HT1080 (cell line): ENCODE measurements at regions not wholly inside any gene's neighbourhood (a gene's known extent, or its start where the extent isn't known, plus 50 kb on each side); places are given as distances from the start of the nearest gene placed in this dataset.

Source experiments
- DNase-seq: peaks from one replicate; pipeline ENCODE4 v3.0.0-alpha.2; 2015; ENCODE audit warnings: low read depth

DNA sequence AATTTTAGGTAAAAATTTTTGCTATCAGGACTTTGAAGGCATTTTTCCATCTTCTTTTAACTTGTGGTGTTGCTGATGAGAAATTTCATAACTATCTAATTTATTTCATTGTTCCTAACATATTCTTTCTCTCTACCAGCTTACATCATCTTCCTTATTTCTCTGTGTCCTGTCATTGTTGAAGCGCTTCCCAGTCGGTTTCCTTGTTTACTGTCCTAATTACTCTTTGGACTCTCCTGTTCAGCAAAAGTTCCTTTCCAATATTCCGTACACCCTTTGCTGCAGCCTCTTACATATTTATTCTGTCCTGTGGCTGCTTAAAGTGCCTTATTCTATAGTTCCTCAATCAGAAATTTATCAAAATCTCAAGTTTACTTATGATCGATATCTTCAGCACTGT lies 609.0 kb upstream of the FZD8 start:
- DNase-seq, result no peak

DNA sequence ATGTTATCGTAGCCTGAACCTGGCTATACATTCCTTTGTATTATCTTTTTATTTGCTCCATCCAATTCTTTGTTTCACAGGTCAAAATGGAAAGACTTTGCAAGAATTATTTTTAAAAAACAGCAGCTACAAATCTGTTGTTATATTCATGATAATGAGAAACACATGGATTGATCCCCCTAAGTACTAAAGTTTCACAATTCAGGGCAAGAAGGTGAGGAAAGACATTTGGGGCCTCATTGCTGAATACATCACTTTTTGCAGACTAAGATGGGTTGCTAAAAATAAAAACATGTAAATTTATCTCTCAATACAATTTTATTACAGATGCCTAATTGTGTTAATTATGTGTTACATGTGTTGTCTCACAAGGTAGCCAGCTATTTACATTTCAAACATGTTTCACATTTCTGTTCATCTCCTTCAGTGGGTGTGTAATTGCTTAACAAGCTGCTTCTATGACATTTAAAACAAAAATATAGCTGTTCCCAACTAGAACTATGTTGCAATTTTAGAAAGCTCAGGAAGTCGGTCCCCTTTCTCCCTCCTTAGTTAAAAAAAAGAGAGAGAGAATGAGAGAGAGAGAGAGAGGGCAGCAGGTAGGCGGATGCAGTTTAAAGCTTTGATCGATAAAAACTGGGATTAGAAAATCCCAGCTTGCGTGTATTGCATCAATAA lies 606.3 kb upstream of the FZD8 start:
- no peak for DNase-seq

DNA sequence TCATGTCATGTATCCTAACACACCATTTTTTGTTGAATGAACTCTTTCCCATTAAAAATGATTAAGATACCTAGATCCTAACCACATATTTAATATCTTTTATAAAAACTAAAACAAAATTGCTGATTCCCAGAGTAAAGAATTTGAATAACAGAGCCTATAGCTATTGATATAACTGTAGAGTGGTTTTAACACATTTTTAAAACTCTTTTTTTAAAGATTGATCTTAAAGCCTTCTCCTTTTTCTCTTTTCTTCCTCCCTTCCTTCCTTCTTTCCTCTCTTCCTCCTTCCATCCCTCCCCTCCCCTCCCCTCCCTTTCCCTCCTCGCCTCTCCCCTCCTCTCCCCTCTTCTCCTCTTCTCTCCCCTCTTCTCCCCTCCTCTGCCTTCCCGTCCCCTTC lies 605.4 kb upstream of the FZD8 start:
- DNase-seq, result no peak

DNA sequence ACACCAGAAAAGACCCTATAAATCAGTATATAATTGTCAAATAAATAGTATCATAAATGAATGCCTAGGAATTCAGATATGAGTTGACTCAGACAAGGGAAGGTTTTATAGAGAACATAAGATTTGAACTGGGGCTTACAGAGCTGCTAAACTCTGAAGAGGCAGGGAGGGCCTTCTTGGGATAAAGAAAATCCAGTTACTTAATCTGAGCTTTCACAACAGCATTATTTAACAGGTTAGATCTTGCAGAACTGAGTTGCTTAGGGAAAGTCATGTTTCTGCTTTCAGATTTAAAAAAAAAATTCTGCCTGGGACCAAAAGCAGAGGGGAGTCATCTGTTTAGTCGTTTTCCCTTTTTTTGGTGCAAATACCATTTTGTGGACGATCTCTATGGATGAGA lies 594.8 kb upstream of the FZD8 start:
- DNase-seq, result no peak

DNA sequence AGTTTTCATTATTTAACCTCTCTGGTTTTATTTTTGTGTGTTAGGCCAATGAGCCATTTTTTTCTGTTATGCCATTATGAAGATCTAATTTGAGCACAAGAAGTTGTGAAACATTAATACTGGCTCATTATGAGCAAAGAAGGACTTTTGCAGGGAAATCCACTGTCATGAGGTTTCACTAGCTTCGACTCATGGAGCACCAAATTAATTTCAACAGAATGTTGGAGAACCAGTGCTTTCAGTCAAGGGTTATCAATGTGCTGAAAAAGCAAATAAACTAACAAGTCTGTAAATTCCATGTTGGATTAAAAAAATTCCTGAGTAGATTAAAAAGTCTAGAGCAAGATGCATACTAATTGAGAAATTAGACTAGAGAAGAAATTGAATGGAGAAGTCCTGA lies 594.2 kb upstream of the FZD8 start:
- no peak for DNase-seq

DNA sequence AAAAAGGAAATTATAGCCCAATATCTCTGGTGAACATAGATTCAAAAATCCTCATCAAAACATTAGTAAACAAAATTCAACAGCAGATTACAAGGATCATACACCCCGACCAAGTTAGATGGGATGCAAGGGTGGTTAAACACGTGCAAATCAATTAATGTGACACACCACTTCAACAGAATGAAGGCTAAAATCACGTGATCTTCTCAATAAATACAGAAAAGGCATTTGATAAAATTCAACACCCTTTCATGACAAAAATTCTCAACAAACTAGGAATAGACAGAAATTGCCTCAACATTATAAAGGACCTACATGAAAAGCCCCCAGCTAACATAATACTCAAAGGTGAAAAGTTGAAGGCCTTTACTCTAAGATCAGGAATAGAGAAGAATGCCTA lies 590.8 kb upstream of the FZD8 start:
- DNase-seq, result no peak

DNA sequence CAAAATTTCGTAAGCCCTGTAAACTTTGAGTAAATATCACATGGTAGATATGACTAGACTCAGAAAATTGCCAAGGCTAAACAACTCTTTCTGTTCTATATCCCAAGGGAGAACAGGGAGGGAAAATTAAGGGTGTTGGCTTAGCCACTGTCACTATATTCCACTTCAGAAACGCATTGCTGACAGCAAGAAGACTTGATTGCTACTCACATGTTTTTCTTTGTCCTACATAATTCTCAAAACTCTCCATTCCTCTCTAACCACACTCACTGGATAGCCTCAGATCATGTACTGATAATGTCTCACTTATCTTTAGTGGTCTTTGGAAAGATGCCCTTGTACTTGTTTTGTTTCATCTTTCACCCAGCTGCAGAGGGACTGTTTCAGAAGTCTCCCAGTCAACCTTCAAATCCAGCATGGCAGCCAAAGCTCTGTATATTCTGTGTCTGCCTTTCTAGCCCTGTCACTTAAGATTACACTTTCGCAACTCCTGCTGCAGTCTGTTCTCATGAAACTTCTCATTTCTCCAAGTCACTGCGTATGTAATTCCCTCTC lies 582.4 kb upstream of the FZD8 start:
- DNase-seq, result no peak

DNA sequence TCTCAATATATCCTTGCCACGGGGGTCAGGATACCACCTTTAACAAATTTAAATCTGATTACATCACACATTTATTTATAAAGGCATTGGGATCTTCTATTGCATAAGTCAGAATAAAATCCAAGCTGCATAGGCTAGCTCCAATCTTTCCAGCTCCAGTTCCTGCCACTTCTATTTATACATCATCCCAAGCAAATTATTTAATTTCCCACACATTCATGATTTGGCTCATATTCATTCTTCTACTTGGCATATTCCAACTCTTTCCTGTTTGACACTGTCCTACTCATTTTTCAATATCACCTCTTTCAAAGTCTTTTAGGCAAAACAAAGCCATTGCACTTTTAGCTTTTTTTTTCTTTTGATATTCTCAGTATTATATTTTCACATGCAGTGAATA lies 579.0 kb upstream of the FZD8 start:
- DNase-seq, result no peak

DNA sequence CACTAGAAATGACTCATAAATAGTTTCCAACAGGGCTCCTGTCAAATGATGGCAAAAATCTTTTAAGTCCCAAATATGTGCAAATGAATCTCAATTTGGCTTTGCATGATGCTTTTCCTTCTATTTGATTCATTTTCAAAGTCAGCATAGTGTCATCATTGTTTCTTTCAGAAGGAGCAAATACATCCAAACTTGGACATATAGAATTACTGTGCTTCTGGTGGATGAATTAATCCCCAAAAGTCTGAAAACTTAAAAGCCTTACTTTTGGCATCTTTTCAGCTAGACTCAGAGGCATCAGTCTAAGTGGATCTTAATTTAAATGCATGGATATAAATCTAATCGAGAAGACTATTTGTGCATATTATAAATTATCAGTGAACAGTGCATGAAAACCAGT lies 578.1 kb upstream of the FZD8 start:
- DNase-seq, result no peak

DNA sequence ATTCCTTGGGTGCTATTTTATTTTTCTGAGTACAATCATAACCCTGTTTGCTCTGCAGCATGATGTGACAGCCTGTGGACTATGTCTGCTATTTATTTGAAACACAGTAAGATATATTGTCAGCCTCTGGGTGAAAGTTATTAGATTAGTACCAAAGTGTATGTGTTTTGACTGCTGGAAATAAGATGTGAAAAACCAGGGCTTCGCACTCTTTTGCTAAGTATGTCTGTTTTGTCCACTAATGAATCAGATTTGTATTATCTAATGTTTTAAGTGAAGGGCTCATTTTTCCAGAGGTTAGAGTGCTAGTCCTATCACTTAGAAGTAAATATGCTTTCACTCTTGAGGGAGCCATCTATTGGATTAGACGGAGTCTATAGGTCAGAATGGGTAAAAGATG lies 569.8 kb upstream of the FZD8 start:
- no peak for DNase-seq

DNA sequence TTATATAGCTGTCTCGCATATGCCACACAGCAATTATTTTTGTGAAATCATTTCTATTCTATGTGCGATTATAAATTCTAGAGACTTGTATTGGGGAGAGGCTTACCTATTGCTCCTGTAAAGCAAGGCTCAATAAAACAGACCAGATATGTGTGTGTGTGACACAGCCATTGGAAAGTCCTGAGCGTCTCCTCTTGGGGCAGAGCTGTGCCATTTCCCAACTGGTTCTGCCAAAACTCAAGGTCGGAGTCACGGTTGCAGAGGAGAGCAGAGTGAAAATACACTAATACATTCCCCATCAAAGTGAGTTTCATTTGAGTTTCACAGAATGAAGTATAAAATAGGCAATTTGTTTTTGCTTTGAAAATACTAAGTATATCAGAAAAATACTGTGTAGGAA lies 567.4 kb upstream of the FZD8 start:
- DNase-seq, result no peak

DNA sequence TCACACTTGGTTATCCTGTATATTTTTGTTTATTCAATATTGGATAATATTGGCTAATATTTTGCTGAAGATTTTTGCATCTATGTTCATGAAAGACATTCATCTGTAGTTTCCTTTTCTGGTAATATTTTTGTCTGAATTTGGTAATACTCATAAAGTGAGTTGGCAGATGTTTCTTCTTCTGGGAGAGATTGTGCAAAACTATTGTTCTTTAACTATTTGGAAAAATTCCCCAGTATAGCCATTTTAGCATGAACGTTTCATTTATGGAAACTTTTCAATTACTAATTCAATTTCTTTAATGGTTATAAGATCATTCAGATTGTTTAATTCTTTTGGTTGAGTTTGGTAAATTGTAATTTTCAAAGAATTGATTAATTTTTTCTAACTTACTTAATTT lies 560.8 kb upstream of the FZD8 start:
- no peak for DNase-seq

DNA sequence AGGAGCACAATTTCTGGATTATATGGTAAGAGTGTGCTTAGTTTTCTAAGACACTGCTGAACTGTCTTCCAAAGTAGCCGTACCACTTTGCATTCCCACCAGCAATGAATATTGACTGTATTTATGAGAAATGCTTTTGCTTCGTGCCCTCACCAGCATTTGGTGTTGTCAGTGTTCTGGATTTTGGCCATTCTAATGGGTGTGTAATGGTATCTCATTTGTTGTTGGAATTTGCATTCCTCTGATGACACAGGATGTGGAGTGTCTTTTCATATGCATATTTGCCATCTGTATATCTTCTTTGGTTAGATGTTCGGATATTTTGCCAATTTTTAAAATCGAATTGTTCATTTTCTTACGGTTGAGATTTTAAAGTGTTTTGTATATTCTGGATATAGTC lies 558.5 kb upstream of the FZD8 start:
- DNase-seq, result no peak

DNA sequence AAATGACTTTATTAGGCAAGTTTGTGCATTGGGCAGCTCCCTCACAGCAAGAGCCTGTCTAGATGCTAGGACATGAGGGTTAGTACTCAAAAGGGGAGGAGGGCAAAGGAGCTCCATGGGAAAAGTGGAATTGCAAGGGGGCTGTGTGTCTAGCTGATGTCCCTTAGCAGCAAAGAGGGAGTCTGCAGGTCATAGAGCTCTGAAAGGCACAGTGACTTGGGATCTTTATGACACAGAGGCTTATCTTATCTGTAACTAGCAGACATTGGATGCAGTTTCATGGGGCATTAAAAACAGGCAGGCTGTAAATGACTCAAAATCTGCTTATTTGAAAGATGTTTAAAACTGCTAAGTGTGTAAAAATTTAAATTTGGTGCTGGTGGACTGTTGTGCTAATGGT lies 556.2 kb upstream of the FZD8 start:
- no peak for DNase-seq

DNA sequence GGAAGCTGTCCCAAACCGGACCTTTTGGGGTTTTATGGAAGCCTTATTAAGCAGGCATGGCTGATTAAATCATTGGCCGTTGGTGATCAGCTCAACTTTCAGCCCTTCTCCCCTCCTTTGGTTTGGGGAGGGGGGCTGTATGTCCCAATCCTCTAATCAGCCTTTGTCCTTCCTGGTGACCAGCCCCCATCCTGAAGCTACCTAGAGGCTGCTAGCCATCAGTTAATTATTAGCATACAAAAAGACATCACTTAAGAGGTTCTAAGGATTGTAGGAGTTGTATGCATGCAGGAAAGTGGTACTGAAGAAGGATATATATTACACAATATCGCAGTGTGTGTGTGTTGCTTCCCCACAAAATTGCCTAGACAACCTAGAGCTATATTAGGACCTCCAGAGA lies 553.3 kb upstream of the FZD8 start:
- no peak for DNase-seq

DNA sequence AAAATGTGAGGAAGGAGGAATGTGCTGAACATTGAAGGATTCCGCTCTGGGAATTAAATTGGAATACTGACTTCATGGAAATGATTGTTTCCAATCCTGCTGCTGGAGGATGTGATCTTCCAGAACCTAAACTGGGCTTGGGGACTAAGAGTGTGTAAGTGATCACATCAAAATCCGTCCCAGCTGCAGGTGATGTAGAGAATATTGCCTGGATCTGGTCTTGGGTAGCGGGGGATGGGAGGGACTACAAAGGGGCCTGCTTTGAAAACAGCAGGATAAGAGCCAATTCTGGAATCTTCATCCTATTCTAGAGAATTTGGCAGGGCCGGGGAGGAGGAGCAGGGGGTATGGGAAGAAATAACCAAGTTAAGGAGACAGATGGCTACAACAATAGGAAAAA lies 552.2 kb upstream of the FZD8 start:
- DNase-seq, result no peak

DNA sequence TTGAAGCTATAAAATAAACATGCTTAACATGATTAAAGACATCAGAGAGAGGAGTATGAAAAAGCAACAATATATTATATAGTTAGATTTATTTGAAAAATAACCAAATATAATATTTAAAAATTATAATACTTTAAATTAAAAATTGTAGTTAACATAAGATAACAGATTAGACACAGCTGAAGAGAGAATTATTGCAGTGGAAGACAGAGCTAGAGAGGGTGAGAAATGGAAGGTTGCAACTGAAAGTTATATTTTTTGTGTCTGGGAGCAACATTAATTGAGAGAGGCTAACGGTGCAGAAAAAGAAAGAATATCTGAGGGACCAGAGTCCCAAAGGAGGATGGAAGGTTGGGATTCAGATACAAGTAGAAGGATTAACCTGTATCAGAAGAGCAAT lies 548.9 kb upstream of the FZD8 start:
- DNase-seq, result no peak

DNA sequence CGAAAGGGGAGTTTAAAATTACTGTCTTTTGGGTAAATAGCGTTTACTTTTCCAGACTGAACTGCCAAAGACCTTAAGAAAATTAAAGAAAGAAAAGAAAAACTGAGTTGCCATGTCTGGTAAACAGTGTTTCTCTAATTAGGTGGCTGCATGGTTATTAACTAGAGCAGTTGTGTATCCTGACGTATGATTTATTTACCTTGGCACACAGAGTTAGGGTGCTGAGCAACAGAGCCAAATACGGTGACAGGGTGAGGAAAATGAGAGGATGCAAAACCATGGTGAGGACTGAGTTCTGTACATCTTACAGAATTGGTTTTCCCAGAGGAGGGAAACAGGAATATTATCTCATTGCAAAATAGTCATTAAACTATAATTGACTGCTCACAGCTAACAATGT lies 546.4 kb upstream of the FZD8 start:
- no peak for DNase-seq

DNA sequence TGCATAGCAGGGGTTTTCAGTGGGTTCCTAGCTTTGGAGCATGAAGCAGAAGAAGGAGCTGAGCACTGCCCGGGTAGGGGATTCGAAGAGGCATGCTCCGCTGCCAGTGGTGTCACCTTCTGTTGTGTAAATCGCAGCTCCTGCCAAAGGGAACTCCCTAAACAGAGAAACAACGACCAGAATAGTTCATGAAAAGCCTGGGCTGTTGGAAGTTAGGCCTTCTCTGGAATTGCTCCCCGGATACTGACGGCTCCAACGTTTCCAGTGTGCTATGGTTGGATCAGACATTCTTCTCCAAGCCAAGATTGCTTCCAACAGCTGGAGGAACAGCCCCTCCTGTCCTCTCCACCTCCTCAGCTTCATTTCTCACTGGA lies 546.0 kb upstream of the FZD8 start:
- no peak for DNase-seq

DNA sequence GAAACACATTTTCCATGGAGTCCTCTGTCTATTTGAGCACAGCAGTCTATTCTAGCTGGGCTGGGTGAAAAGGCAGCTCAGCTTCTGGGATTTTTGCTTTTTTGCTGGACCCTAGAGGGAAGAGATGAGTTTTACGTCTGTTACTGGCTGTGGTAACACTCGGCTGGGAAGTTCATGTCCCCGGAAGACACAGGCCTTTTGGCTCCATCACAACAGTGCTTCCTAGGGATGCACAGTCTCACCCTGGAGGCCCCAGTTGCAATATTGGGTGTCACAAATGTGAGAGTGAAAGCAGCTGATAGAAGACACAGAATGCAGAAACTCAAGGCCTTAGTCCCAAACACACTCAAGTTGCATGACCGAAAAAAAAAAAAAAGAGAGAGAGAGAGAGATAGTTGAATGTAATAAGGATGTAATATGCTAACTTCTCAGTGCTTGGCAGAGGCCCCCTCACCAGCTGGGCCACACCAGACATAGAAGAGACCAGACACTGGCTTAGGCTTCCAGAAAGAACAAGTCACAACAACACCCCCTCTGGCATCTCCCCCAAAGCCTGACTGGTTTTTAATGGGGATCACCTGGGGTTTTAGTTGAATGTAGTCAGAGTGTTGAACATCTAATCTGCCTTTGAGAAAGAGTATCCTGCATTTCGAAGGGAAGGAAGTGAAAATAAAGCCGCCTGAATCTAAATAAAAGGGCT lies 545.4 kb upstream of the FZD8 start:
- DNase-seq, result no peak

DNA sequence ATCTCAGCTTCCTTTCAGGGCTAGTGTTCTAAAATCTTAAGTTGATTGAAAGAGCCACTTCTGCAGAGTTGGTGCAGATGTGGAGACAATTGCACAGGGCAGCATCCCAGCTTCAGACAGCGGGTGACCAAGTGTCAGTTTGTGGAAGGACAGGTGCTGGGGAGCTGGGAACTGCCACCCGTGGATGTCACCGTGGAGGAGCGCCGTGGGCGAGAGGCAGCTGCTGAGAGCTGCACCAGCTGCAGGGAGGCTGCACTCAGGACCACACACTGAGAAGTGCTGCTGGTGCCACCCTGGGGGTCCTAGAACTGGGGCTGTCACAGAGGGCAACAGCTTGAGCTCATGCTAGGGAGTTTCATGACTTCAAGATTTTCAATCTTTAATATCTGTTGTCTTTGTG lies 543.0 kb upstream of the FZD8 start:
- DNase-seq, result no peak

DNA sequence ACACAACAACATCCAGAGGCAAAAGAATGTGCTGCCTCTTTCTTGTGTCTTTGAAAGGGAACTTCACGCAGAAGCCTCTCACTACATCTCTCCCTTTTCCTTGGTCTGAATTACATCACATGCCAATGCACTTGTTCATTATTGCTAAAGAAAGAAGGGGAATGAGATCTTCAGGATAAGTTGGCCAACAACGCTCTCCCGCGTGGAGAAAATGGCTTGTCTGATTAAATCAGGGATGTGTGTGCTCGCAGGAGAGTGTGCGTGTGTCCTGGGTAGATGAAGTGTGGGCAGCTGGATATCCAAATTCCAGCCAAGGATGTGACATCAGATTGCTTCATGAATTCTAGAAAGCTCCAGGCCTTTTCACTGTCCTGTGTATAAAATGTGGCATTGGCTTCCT lies 541.6 kb upstream of the FZD8 start:
- no peak for DNase-seq

DNA sequence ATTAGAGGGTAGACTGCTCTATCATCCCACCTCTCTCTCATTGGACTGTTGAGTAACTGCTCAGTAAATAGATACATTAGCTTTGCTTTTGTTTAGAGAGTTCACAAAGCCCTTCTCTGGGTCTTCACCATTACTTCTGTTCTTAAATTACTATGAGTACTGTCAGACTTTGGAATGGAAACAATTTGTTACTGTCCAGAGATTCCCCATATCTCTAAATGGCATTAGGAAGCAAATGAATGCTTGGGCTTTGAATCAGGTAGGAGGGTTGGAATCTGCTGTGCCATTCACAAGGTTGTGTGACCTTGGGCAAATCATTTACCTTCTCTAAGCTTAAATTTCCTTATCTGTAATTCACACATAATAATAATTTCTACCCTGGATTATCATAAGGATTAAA lies 541.0 kb upstream of the FZD8 start:
- DNase-seq, result no peak
